CD14-positive monocyte (primary cell): ENCODE measurements at regions not wholly inside any gene's neighbourhood (a gene's known extent, or its start where the extent isn't known, plus 50 kb on each side); places are given as distances from the start of the nearest gene placed in this dataset.

Experiments used
- DNase-seq, 3 donors: peaks; one replicate each; pipeline ENCODE4 v3.0.0-alpha.2; 2011 to 2022
- H2AFZ ChIP-seq: 2 replicates; pipeline ENCODE4 v1.6.0; 2012; ENCODE audit warnings: mild to moderate bottlenecking, low read depth, low read length, inconsistent platforms; ENCODE audit not compliant: insufficient read depth, poor library complexity, severe bottlenecking
- H3K27ac ChIP-seq, 2 donors: 1 replicate in 1 of 2; 2 replicates in 1 of 2; pipeline ENCODE4 v1.5.1; 2012 to 2013; ENCODE audit warnings: low read length in 2 of 2, control low read depth in 1 of 2, inconsistent platforms in 1 of 2, low read depth in 1 of 2, mild to moderate bottlenecking in 1 of 2
- H3K27me3 ChIP-seq, 2 donors: one replicate each; pipeline versions ENCODE4 v1.6.0 to v1.6.1; 2011 to 2013; ENCODE audit warnings: low read length in 2 of 2; ENCODE audit not compliant: control insufficient read depth in 2 of 2, insufficient read depth in 2 of 2
- H3K36me3 ChIP-seq, 2 donors: replicated peaks in 1 of 2; 1 replicate in 1 of 2; 2 replicates in 1 of 2; pipeline versions ENCODE4 v1.5.1 to v1.6.1; 2012 to 2013; ENCODE audit warnings: low read length in 2 of 2, control low read depth in 1 of 2, inconsistent platforms in 1 of 2, mild to moderate bottlenecking in 1 of 2; ENCODE audit not compliant: insufficient read depth in 2 of 2, control insufficient read depth in 1 of 2
- H3K4me1 ChIP-seq, 2 donors: 1 replicate in 1 of 2; 2 replicates in 1 of 2; pipeline versions ENCODE4 v1.5.1 to v1.6.1; 2012 to 2013; ENCODE audit warnings: low read length in 2 of 2, control low read depth in 1 of 2, inconsistent platforms in 1 of 2, mild to moderate bottlenecking in 1 of 2, moderate library complexity in 1 of 2; ENCODE audit not compliant: insufficient read depth in 2 of 2, control insufficient read depth in 1 of 2
- H3K4me2 ChIP-seq: replicated peaks from 2 replicates; pipeline ENCODE3; 2012; ENCODE audit warnings: low read length, moderate library complexity, mild to moderate bottlenecking; ENCODE audit not compliant: poor library complexity, severe bottlenecking; ENCODE audit errors: extremely low read depth
- H3K4me3 ChIP-seq, 3 experiments: fragments of 200-600 bp in 1 of 3; sonication (generic) in 1 of 3; replicated peaks in 1 of 3; 1 replicate in 2 of 3; 2 replicates in 1 of 3; pipeline ENCODE4 v1.5.1; 2011 to 2013; ENCODE audit warnings: low read length in 3 of 3, mild to moderate bottlenecking in 3 of 3, control low read depth in 2 of 3, low read depth in 2 of 3, inconsistent platforms in 1 of 3, moderate library complexity in 1 of 3
- H3K79me2 ChIP-seq: 2 replicates; pipeline ENCODE4 v1.6.0; 2012; ENCODE audit warnings: mild to moderate bottlenecking, control low read depth, inconsistent platforms, low read length, moderate library complexity; ENCODE audit not compliant: insufficient read depth
- H3K9ac ChIP-seq: 2 replicates; pipeline ENCODE4 v1.6.0; 2017; ENCODE audit warnings: low read length, mild to moderate bottlenecking; ENCODE audit not compliant: insufficient read depth, poor library complexity, severe bottlenecking
- H3K9me3 ChIP-seq, 2 donors: replicated peaks in 1 of 2; 1 replicate in 1 of 2; 2 replicates in 1 of 2; pipeline versions ENCODE4 v1.5.1 to v1.6.1; 2012 to 2013; ENCODE audit warnings: low read length in 2 of 2, control low read depth in 1 of 2; ENCODE audit not compliant: control insufficient read depth in 1 of 2, insufficient read depth in 1 of 2
- H4K20me1 ChIP-seq: 2 replicates; pipeline ENCODE4 v1.6.0; 2012; ENCODE audit warnings: mild to moderate bottlenecking, low read length, control low read depth, moderate library complexity; ENCODE audit not compliant: insufficient read depth
- H3K27ac Mint-ChIP-seq, 7 donors: one replicate each; pipeline ENCODE4 v1.8.0; 2020; ENCODE audit warnings: mild to moderate bottlenecking in 7 of 7, mixed read lengths in 7 of 7, moderate library complexity in 6 of 7, inconsistent platforms in 2 of 7
- H3K27me3 Mint-ChIP-seq, 3 donors: one replicate each; pipeline ENCODE4 v1.8.0; 2021 to 2022; ENCODE audit warnings: low read depth in 3 of 3, mild to moderate bottlenecking in 3 of 3, mixed read lengths in 3 of 3, moderate library complexity in 3 of 3, inconsistent platforms in 1 of 3
- H3K36me3 Mint-ChIP-seq, 2 donors: one replicate each; pipeline ENCODE4 v1.8.0; 2020; ENCODE audit warnings: mixed read lengths in 2 of 2, inconsistent platforms in 1 of 2, mild to moderate bottlenecking in 1 of 2
- H3K4me1 Mint-ChIP-seq: one replicate; pipeline ENCODE4 v1.8.0; 2020; ENCODE audit warnings: mild to moderate bottlenecking, mixed read lengths
- H3K4me3 Mint-ChIP-seq, 2 donors: one replicate each; pipeline ENCODE4 v1.8.0; 2020; ENCODE audit warnings: mild to moderate bottlenecking in 2 of 2, mixed read lengths in 2 of 2, moderate library complexity in 1 of 2
- H3K9me3 Mint-ChIP-seq, 7 donors: one replicate each; pipeline ENCODE4 v1.8.0; 2020 to 2022; ENCODE audit warnings: mixed read lengths in 7 of 7, mild to moderate bottlenecking in 6 of 7, moderate library complexity in 6 of 7, inconsistent platforms in 2 of 7
- CTCF ChIP-seq: fragments of 200-600 bp; IDR thresholded peaks from one replicate; pipeline ENCODE4 v1.8.0; 2022; ENCODE audit warnings: antibody characterized with exemption, mild to moderate bottlenecking
- WGBS: methylation state at CpG from one replicate; pipeline ENCODE4 v1.1.5; 2013; ENCODE audit warnings: missing lambda C conversion rate; ENCODE audit not compliant: insufficient coverage; 5-methylcytosine and 5-hydroxymethylcytosine counted together
- intact Hi-C, 2 donors: fragments of 100-400 bp; cut with micrococcal nuclease; formaldehyde crosslinking; loops; one replicate each; pipeline versions ENCODE4 v1.15.0 to v1.15.1; 2023

GRCh38 chr14:34099635-34100034 lies 148.8 kb upstream of the EGLN3 start:
- TF ChIP-seq CTCF: no peak
- intact Hi-C loops: loop anchor here (10.0 kb wide), 1 partner anchor 255 kb away; no protein-coding TSS in a partner anchor
- H4K20me1 ChIP-seq: no peaks in the 10 kb centered on the region

GRCh38 chr14:34098985-34099349 lies 148.1 kb upstream of the EGLN3 start:
- Mint-ChIP-seq H3K27me3 (peaks cover 1 to 3% (median 2%) of the 10 kb centered on the region in 3 donors), H3K9me3 (peaks cover 0 to 2% (median 0%) of the 10 kb centered on the region in 7 donors), H3K4me1 (no peaks in the 10 kb centered on the region), H3K4me3 (no peak overlapping the region), H3K27ac (no peak overlapping the region), H3K36me3 (no peaks in the 10 kb centered on the region)
- TF ChIP-seq CTCF: peak; percentile 5
- Histone ChIP-seq H2AFZ (no peak overlapping the region), H3K9ac (no peak overlapping the region), H3K4me3 (no peak overlapping the region), H3K9me3 (no peaks in the 10 kb centered on the region), H3K79me2 (no peaks in the 10 kb centered on the region), H3K27ac (no peak overlapping the region), H3K27me3 (no peaks in the 10 kb centered on the region), H4K20me1 (no peaks in the 10 kb centered on the region), H3K4me1 (no peaks in the 10 kb centered on the region), H3K36me3 (no peaks in the 10 kb centered on the region), H3K4me2 (no peak overlapping the region)
- DNase-seq: no peak
- intact Hi-C loops: no loop called here

More at GRCh38 chr14:34099635-34100034, 148.8 kb upstream of the EGLN3 start:
- no peak overlapping the region for H3K4me2 ChIP-seq
- peaks cover 1 to 3% (median 2%) of the 10 kb centered on the region in 3 donors for H3K27me3 Mint-ChIP-seq
- peak overlapping the region in 1 of 7 donors; percentile 31 for H3K27ac Mint-ChIP-seq
- no peak overlapping the region for H3K9ac ChIP-seq
- no peaks in the 10 kb centered on the region for H3K4me1 Mint-ChIP-seq
- H3K36me3 ChIP-seq: no peaks in the 10 kb centered on the region
- H3K4me3 Mint-ChIP-seq: no peak overlapping the region
- H3K4me3 ChIP-seq: no peak overlapping the region
- no peak for DNase-seq
- no peaks in the 10 kb centered on the region for H3K27me3 ChIP-seq
- no peaks in the 10 kb centered on the region for H3K79me2 ChIP-seq
- peaks cover 0 to 2% (median 0%) of the 10 kb centered on the region in 7 donors for H3K9me3 Mint-ChIP-seq
- no peak overlapping the region for H3K27ac ChIP-seq
- H3K4me1 ChIP-seq: no peaks in the 10 kb centered on the region
- WGBS: 81% methylated on average over 4 of the region's 5 CpGs
- H3K36me3 Mint-ChIP-seq: no peaks in the 10 kb centered on the region
- no peaks in the 10 kb centered on the region for H3K9me3 ChIP-seq
- H2AFZ ChIP-seq: no peak overlapping the region
